HL-60 (cell line): ENCODE measurements at regions not wholly inside any gene's neighbourhood (a gene's known extent, or its start where the extent isn't known, plus 50 kb on each side); places are given as distances from the start of the nearest gene placed in this dataset.

Experiments used
- DNase-seq, 2 experiments: peaks; one replicate each; pipeline ENCODE4 v3.0.0-alpha.2; 2010 to 2020; ENCODE audit warnings: low read depth in 1 of 2, low spot score in 1 of 2
- H3K27ac ChIP-seq: fragments of 250-450 bp; sonication (Bioruptor Pico); replicated peaks from 2 replicates; pipeline ENCODE4 v1.5.1; 2020; ENCODE audit warnings: mild to moderate bottlenecking, moderate library complexity
- H3K27me3 ChIP-seq: fragments of 250-450 bp; sonication (Bioruptor Pico); 2 replicates; pipeline ENCODE4 v1.5.1; 2021; ENCODE audit warnings: mild to moderate bottlenecking, moderate library complexity; ENCODE audit not compliant: insufficient read depth, poor library complexity, severe bottlenecking
- H3K4me3 ChIP-seq: replicated peaks from 2 replicates; pipeline ENCODE4 v1.5.1; 2011; ENCODE audit warnings: mild to moderate bottlenecking, control low read depth, low read length; ENCODE audit not compliant: insufficient read depth
- GABPA ChIP-seq: IDR thresholded peaks from 2 replicates; pipeline ENCODE4 v1.6.1; 2012; ENCODE audit warnings: low read depth
- POLR2AphosphoS5 ChIP-seq: IDR thresholded peaks from 2 replicates; pipeline ENCODE4 v1.6.1; 2012; ENCODE audit warnings: low read depth
- SPI1 ChIP-seq: IDR thresholded peaks from 2 replicates; pipeline ENCODE4 v1.6.1; 2012; ENCODE audit warnings: low read depth, mild to moderate bottlenecking, borderline replicate concordance
- TF ChIP-seq, protein P1 (sequence below): IDR thresholded peaks from 2 replicates; pipeline ENCODE4 v1.6.1; 2012; ENCODE audit warnings: low read depth; ENCODE audit not compliant: insufficient replicate concordance
- TF ChIP-seq, protein P2 (sequence below): IDR thresholded peaks from one replicate; pipeline ENCODE4 v1.5.1; 2011; ENCODE audit warnings: low read length, control low read depth, inconsistent platforms; ENCODE audit not compliant: insufficient read depth

DNA sequence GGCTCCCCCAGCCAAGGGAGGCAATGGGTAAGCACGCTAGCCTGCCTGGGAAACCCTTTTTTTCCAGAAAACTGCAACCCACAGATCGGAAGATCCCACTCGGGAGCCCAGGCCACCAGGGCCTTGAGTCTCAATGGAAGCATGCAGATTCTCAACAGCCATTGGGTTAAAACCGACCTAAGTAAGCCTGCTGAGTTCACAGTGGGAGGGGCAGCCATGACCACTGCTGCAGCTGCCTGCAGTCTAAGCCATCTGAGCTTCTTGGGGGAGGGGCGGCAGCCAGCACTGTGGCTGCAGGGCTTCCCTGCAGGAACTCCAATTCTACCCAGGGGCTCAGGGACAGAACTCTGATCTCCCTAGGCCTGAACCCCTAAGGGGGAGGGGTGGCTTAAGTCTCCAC lies 82.0 kb downstream of the DPPA2 start:
- TF ChIP-seq POLR2AphosphoS5 (no peak), GABPA (no peak), SPI1 (no peak)
- TF ChIP-seq, protein P1, sequence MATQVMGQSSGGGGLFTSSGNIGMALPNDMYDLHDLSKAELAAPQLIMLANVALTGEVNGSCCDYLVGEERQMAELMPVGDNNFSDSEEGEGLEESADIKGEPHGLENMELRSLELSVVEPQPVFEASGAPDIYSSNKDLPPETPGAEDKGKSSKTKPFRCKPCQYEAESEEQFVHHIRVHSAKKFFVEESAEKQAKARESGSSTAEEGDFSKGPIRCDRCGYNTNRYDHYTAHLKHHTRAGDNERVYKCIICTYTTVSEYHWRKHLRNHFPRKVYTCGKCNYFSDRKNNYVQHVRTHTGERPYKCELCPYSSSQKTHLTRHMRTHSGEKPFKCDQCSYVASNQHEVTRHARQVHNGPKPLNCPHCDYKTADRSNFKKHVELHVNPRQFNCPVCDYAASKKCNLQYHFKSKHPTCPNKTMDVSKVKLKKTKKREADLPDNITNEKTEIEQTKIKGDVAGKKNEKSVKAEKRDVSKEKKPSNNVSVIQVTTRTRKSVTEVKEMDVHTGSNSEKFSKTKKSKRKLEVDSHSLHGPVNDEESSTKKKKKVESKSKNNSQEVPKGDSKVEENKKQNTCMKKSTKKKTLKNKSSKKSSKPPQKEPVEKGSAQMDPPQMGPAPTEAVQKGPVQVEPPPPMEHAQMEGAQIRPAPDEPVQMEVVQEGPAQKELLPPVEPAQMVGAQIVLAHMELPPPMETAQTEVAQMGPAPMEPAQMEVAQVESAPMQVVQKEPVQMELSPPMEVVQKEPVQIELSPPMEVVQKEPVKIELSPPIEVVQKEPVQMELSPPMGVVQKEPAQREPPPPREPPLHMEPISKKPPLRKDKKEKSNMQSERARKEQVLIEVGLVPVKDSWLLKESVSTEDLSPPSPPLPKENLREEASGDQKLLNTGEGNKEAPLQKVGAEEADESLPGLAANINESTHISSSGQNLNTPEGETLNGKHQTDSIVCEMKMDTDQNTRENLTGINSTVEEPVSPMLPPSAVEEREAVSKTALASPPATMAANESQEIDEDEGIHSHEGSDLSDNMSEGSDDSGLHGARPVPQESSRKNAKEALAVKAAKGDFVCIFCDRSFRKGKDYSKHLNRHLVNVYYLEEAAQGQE, result no peak
- TF ChIP-seq, protein P2, sequence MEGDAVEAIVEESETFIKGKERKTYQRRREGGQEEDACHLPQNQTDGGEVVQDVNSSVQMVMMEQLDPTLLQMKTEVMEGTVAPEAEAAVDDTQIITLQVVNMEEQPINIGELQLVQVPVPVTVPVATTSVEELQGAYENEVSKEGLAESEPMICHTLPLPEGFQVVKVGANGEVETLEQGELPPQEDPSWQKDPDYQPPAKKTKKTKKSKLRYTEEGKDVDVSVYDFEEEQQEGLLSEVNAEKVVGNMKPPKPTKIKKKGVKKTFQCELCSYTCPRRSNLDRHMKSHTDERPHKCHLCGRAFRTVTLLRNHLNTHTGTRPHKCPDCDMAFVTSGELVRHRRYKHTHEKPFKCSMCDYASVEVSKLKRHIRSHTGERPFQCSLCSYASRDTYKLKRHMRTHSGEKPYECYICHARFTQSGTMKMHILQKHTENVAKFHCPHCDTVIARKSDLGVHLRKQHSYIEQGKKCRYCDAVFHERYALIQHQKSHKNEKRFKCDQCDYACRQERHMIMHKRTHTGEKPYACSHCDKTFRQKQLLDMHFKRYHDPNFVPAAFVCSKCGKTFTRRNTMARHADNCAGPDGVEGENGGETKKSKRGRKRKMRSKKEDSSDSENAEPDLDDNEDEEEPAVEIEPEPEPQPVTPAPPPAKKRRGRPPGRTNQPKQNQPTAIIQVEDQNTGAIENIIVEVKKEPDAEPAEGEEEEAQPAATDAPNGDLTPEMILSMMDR, result no peak
- H3K4me3 ChIP-seq, result no peak overlapping the region
- no peak for DNase-seq

DNA sequence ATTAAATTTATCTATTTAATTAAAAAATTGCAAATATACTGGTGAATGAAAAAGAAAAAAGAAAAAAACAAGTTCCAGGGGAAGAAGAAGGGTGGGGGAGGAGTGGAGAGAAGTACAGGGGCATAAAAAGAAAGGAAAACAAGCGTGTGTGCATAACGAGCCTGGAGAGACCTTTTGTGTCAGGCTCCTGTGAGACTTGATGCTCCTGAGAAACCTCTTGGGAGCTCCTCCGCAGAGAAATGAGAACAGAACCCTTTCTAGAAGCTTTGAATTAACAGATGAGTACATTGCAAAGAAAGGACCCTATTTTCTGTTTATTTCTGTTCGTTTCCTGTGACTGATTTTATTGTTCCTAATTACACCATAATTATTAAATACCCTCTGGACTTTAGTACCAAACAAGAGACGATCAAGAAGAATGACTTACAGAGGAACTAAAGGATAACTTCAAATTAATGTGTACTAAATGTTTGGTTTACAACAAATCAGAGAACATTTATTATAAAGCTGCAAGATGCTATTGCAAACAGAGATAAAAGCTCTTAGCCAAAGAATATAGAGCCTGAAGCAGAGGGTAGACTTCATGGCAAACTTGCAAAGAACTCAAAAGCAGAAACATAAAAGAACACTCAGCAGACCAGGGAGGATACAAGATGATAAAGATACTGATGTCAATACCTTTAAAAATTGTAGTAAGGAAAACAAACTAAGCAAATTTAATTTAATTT lies 74.7 kb downstream of the DPPA2 start:
- Histone ChIP-seq H3K27ac (no peak overlapping the region), H3K4me3 (no peak overlapping the region), H3K27me3 (no peaks in the 10 kb centered on the region)
- DNase-seq, result no peak
- TF ChIP-seq SPI1 (no peak), GABPA (no peak), POLR2AphosphoS5 (no peak)
- TF ChIP-seq, protein P1, result no peak
- TF ChIP-seq, protein P2, result no peak

More for the DNA sequence above, 82.0 kb downstream of the DPPA2 start:
- Histone ChIP-seq H3K27me3 (no peaks in the 10 kb centered on the region), H3K27ac (no peak overlapping the region)

DNA sequence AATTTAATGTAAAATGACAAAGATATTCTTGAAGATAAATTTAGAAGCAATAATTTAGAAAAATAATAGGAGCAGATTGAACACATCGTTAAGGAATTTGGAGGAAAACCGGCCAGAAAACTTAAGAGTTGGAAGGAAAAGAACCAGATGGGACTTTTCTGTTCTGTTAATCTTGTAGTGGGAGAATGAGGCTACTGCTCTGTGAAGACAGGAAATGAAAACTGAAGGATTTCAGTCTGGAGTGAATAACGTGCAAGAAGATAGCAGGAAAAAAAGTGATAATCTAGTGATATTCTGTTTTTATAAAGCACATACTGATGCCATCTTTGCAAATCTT lies 74.2 kb downstream of the DPPA2 start:
- Histone ChIP-seq H3K27ac (no peak overlapping the region), H3K4me3 (no peak overlapping the region), H3K27me3 (no peaks in the 10 kb centered on the region)
- no peak for DNase-seq
- TF ChIP-seq GABPA (no peak), POLR2AphosphoS5 (no peak), SPI1 (no peak)
- TF ChIP-seq, protein P1, result no peak
- TF ChIP-seq, protein P2, result no peak
